B cell (primary cell): ENCODE measurements at regions not wholly inside any gene's neighbourhood (a gene's known extent, or its start where the extent isn't known, plus 50 kb on each side); places are given as distances from the start of the nearest gene placed in this dataset.

Source experiments
- ATAC-seq: fragments of 200-7000 bp; cut with Tn5 transposase; one replicate; pipeline ENCODE4 v1.10.0; 2021; ENCODE audit warnings: low read depth, mild to moderate bottlenecking, moderate number of reproducible peaks, moderate library complexity
- CTCF ChIA-PET: fragments of 350-600 bp; sonication (Branson Sonifier 250); formaldehyde crosslinking; loops from one replicate; lab custom pipeline; 2021; ENCODE audit warnings: antibody characterized with exemption, inconsistent platforms; lab: Charles Lee
- POLR2A ChIA-PET: fragments of 350-600 bp; sonication (Branson Sonifier 250); formaldehyde crosslinking; loops from one replicate; lab custom pipeline; 2021; ENCODE audit warnings: antibody characterized with exemption; lab: Charles Lee
- DNase-seq: peaks from one replicate; pipeline ENCODE4 v3.0.0; 2013
- H2AFZ ChIP-seq: 2 replicates; pipeline ENCODE4 v1.6.1; 2012; ENCODE audit warnings: mild to moderate bottlenecking, low read depth, low read length; ENCODE audit not compliant: insufficient read depth, poor library complexity, severe bottlenecking
- H3K27ac ChIP-seq, 2 donors: 1 replicate in 1 of 2; 2 replicates in 1 of 2; pipeline ENCODE4 v1.5.1; 2012 to 2013; ENCODE audit warnings: low read length in 2 of 2, mild to moderate bottlenecking in 2 of 2, moderate library complexity in 1 of 2
- H3K27me3 ChIP-seq, 4 experiments: fragments of 200-600 bp in 1 of 4; sonication (generic) in 1 of 4; replicated peaks in 1 of 4; 1 replicate in 2 of 4; 2 replicates in 2 of 4; pipeline versions ENCODE4 v1.6.1 to v1.7.0; 2013 to 2016; ENCODE audit warnings: low read length in 3 of 4, mild to moderate bottlenecking in 2 of 4, mixed read lengths in 1 of 4, moderate library complexity in 1 of 4; ENCODE audit not compliant: insufficient read depth in 4 of 4, control insufficient read depth in 3 of 4; ENCODE audit errors: control extremely low read depth in 1 of 4
- H3K36me3 ChIP-seq, 2 experiments: replicated peaks in 1 of 2; 1 replicate in 1 of 2; 2 replicates in 1 of 2; pipeline versions ENCODE4 v1.6.1 to v1.7.1; 2013; ENCODE audit warnings: low read length in 1 of 2; ENCODE audit not compliant: insufficient read depth in 2 of 2, control insufficient read depth in 1 of 2; ENCODE audit errors: control extremely low read depth in 1 of 2, extremely low read depth in 1 of 2
- H3K4me1 ChIP-seq, 2 donors: fragments of 200-600 bp in 1 of 2; sonication (generic) in 1 of 2; 1 replicate in 1 of 2; 2 replicates in 1 of 2; pipeline versions ENCODE4 v1.5.1 to v1.6.1; 2013 to 2017; ENCODE audit warnings: low read length in 2 of 2; ENCODE audit not compliant: control insufficient read depth in 2 of 2, insufficient read depth in 2 of 2
- H3K4me2 ChIP-seq: replicated peaks from 2 replicates; pipeline ENCODE3; 2012; ENCODE audit warnings: mild to moderate bottlenecking, low read depth, low read length; ENCODE audit not compliant: poor library complexity, severe bottlenecking
- H3K4me3 ChIP-seq, 5 experiments: fragments of 200-600 bp in 1 of 5; sonication (generic) in 1 of 5; 1 replicate in 3 of 5; 2 replicates in 2 of 5; pipeline versions ENCODE4 v1.5.1 to v1.7.0; 2011 to 2016; ENCODE audit warnings: low read length in 4 of 5, mild to moderate bottlenecking in 4 of 5, low read depth in 2 of 5, control low read depth in 1 of 5, moderate library complexity in 1 of 5; ENCODE audit not compliant: insufficient read depth in 1 of 5; ENCODE audit errors: control extremely low read depth in 1 of 5, extremely low read depth in 1 of 5
- H3K79me2 ChIP-seq: fragments of 200-600 bp; sonication (generic); one replicate; pipeline ENCODE4 v1.6.0; 2016; ENCODE audit warnings: low read length; ENCODE audit not compliant: control insufficient read depth, insufficient read depth
- H3K9ac ChIP-seq: fragments of 200-600 bp; sonication (generic); 2 replicates; pipeline ENCODE4 v1.6.1; 2017; ENCODE audit warnings: mild to moderate bottlenecking, low read length, moderate library complexity
- H3K9me3 ChIP-seq, 3 donors: one replicate each; pipeline versions ENCODE4 v1.6.1 to v1.7.1; 2013; ENCODE audit warnings: low read length in 2 of 3; ENCODE audit not compliant: control insufficient read depth in 2 of 3, insufficient read depth in 1 of 3; ENCODE audit errors: control extremely low read depth in 1 of 3
- H4K20me1 ChIP-seq: 2 replicates; pipeline ENCODE4 v1.6.0; 2012; ENCODE audit warnings: mild to moderate bottlenecking, low read length; ENCODE audit not compliant: insufficient read depth, control insufficient read depth, poor library complexity, severe bottlenecking
- H3K27ac Mint-ChIP-seq: one replicate; pipeline ENCODE4 v1.8.0; 2021; ENCODE audit warnings: mixed read lengths
- H3K27me3 Mint-ChIP-seq: one replicate; pipeline ENCODE4 v1.8.0; 2021; ENCODE audit warnings: mixed read lengths
- H3K4me1 Mint-ChIP-seq: one replicate; pipeline ENCODE4 v1.8.0; 2021; ENCODE audit warnings: mixed read lengths
- H3K4me3 Mint-ChIP-seq: one replicate; pipeline ENCODE4 v1.8.0; 2021; ENCODE audit warnings: mixed read lengths
- H3K9me3 Mint-ChIP-seq: one replicate; pipeline ENCODE4 v1.8.0; 2022; ENCODE audit warnings: mixed read lengths; ENCODE audit not compliant: insufficient read depth
- CTCF ChIP-seq: fragments of 200-600 bp; IDR thresholded peaks from one replicate; pipeline ENCODE4 v1.8.0; 2022; ENCODE audit warnings: antibody characterized with exemption, mild to moderate bottlenecking
- EZH2 ChIP-seq: IDR thresholded peaks from 2 replicates; pipeline ENCODE4 v1.6.1; 2012; ENCODE audit warnings: borderline replicate concordance, low read depth, mild to moderate bottlenecking, moderate library complexity, low read length; ENCODE audit not compliant: insufficient read depth, poor library complexity, severe bottlenecking
- WGBS: methylation state at CpG from one replicate; pipeline ENCODE4 v1.1.5; 2013; ENCODE audit warnings: missing lambda C conversion rate; ENCODE audit not compliant: insufficient coverage; 5-methylcytosine and 5-hydroxymethylcytosine counted together
- intact Hi-C: fragments of 100-400 bp; cut with micrococcal nuclease; formaldehyde crosslinking; loops from one replicate; pipeline ENCODE4 v1.10.0; 2022

GRCh38 chr10:23755556-23755955 lies 316.7 kb downstream of the OTUD1 start:
- Mint-ChIP-seq H3K4me3 (no peak overlapping the region), H3K4me1 (no peaks in the 10 kb centered on the region), H3K27me3 (no peaks in the 10 kb centered on the region), H3K9me3 (no peaks in the 10 kb centered on the region), H3K27ac (no peak overlapping the region)
- Histone ChIP-seq H3K79me2 (no peaks in the 10 kb centered on the region), H2AFZ (no peak overlapping the region), H3K4me3 (no peak overlapping the region), H3K9me3 (no peaks in the 10 kb centered on the region), H3K4me1 (no peaks in the 10 kb centered on the region), H3K4me2 (no peak overlapping the region), H3K36me3 (no peaks in the 10 kb centered on the region), H3K9ac (no peak overlapping the region), H4K20me1 (no peaks in the 10 kb centered on the region), H3K27me3 (no peaks in the 10 kb centered on the region), H3K27ac (no peak overlapping the region)
- ATAC-seq (no peak), DNase-seq (no peak)
- intact Hi-C loops = no loop called here
- no CpG with 5 or more reads among the region's 4 CpGs for WGBS
- ChIA-PET CTCF (no interaction called here), POLR2A (no interaction called here)
- TF ChIP-seq EZH2 (no peak), CTCF (no peak)

- CTCF ChIA-PET = no interaction called here
- DNase-seq (no peak), ATAC-seq (no peak)
- no peaks in the 10 kb centered on the region for H3K79me2 ChIP-seq
- no peaks in the 10 kb centered on the region for H3K27me3 ChIP-seq
- POLR2A ChIA-PET = no interaction called here
- no peak overlapping the region for H3K4me3 ChIP-seq
- no peak overlapping the region for H2AFZ ChIP-seq
- H3K4me2 ChIP-seq = no peak overlapping the region
- H3K36me3 ChIP-seq = no peaks in the 10 kb centered on the region
- H3K27ac Mint-ChIP-seq = no peak overlapping the region
- no peak overlapping the region for H3K27ac ChIP-seq
- no peak for TF ChIP-seq EZH2
- TF ChIP-seq CTCF = no peak
- no peak overlapping the region for H3K4me3 Mint-ChIP-seq
- H4K20me1 ChIP-seq = no peaks in the 10 kb centered on the region
- peaks cover 3% of the 10 kb centered on the region for H3K27me3 Mint-ChIP-seq
- peaks cover 0 to 4% (median 0%) of the 10 kb centered on the region in 3 donors for H3K9me3 ChIP-seq
- H3K4me1 Mint-ChIP-seq = no peaks in the 10 kb centered on the region
- intact Hi-C loops = no loop called here
- WGBS = no CpG with 5 or more reads among the region's 1 CpG
- H3K4me1 ChIP-seq = no peaks in the 10 kb centered on the region
- peaks cover 8% of the 10 kb centered on the region for H3K9me3 Mint-ChIP-seq
- H3K9ac ChIP-seq = no peak overlapping the region
These were observed 329.4 kb downstream of the OTUD1 start for GRCh38 chr10:23768281-23768680.
